Spleen (tissue), 11 donors: ENCODE measurements at regions not wholly inside any gene's neighbourhood (a gene's known extent, or its start where the extent isn't known, plus 50 kb on each side); places are given as distances from the start of the nearest gene placed in this dataset.

Experiments
- DNase-seq: peaks from one replicate; pipeline ENCODE4 v3.0.0-alpha.2; 2020
- H3K27ac ChIP-seq, 8 donors: fragments of 200-600 bp; sonication (generic) in 7 of 8; 1 replicate in 4 of 8; 2 replicates in 4 of 8; pipeline versions ENCODE4 v1.5.0 to v1.8.0; 2016 to 2021; ENCODE audit warnings: inconsistent platforms in 4 of 8, mild to moderate bottlenecking in 4 of 8, moderate library complexity in 1 of 8
- H3K27me3 ChIP-seq, 7 donors: fragments of 200-600 bp; sonication (generic) in 6 of 7; replicated peaks in 1 of 7; 1 replicate in 4 of 7; 2 replicates in 3 of 7; pipeline versions ENCODE4 v1.5.0 to v1.8.0; 2016 to 2021; ENCODE audit warnings: inconsistent platforms in 3 of 7, mild to moderate bottlenecking in 1 of 7
- H3K36me3 ChIP-seq, 6 donors: fragments of 200-600 bp; sonication (generic) in 5 of 6; 1 replicate in 4 of 6; 2 replicates in 2 of 6; pipeline versions ENCODE4 v1.5.0 to v1.8.0; 2016 to 2021; ENCODE audit warnings: inconsistent platforms in 2 of 6
- H3K4me1 ChIP-seq, 6 donors: fragments of 200-600 bp; sonication (generic) in 5 of 6; 1 replicate in 3 of 6; 2 replicates in 3 of 6; pipeline versions ENCODE4 v1.5.0 to v1.8.0; 2016 to 2021; ENCODE audit warnings: inconsistent platforms in 3 of 6
- H3K4me3 ChIP-seq, 8 donors: fragments of 200-600 bp; sonication (generic) in 7 of 8; 1 replicate in 4 of 8; 2 replicates in 4 of 8; pipeline versions ENCODE4 v1.5.0 to v1.8.0; 2016 to 2021; ENCODE audit warnings: inconsistent platforms in 4 of 8, mild to moderate bottlenecking in 4 of 8, moderate library complexity in 2 of 8
- H3K9me3 ChIP-seq, 8 donors: fragments of 200-600 bp; sonication (generic) in 7 of 8; 1 replicate in 4 of 8; 2 replicates in 4 of 8; pipeline versions ENCODE4 v1.5.0 to v1.8.0; 2016 to 2021; ENCODE audit warnings: inconsistent platforms in 4 of 8
- CTCF ChIP-seq, 11 experiments: fragments of 200-600 bp in 7 of 11; fragments of 450-650 bp in 4 of 11; sonication (generic) in 4 of 11; IDR thresholded peaks in 8 of 11; conservative IDR thresholded peaks in 3 of 11; 1 replicate in 7 of 11; 2 replicates in 4 of 11; pipeline versions ENCODE4 v1.4.0 to v1.8.0; 2016 to 2021; ENCODE audit warnings: antibody characterized with exemption in 11 of 11, inconsistent platforms in 4 of 11, mild to moderate bottlenecking in 1 of 11
- POLR2A ChIP-seq, 3 donors: fragments of 450-650 bp; IDR thresholded peaks; one replicate each; pipeline ENCODE4 v1.5.1; 2017; ENCODE audit warnings: antibody characterized with exemption in 3 of 3, mild to moderate bottlenecking in 1 of 3
- POLR2AphosphoS5 ChIP-seq, 3 donors: sonication (generic); formaldehyde crosslinking; IDR thresholded peaks; one replicate each; pipeline ENCODE4 v1.5.1; 2017; ENCODE audit warnings: antibody characterized with exemption in 3 of 3
- WGBS, 5 donors: extraction: QIAGEN DNeasy Blood & Tissue Kit in 3 of 5; methylation state at CpG; one replicate each; pipeline versions ENCODE4 v1.1.5 to v1.1.7; 2013 to 2018; 5-methylcytosine and 5-hydroxymethylcytosine counted together
- intact Hi-C: fragments of 100-400 bp; cut with DNase I; formaldehyde crosslinking; loops from one replicate; pipeline ENCODE4 v1.15.0; 2023; ENCODE audit warnings: low total_unique reads
- donor health status: healthy with polysubstance abuse.
- donor health status: DM: no; HTN: no; CAD: no; lungs with moderate emphysema.
- donor health status: DM: no; HTN: no; CAD: no.
- donor health status: Bipolar disorder and iron deficiency.
- donor health status: healthy.
- donor health status: DM: no; HTN: no; CAD: no.
- donor health status: DM: yes; HTN: yes; CAD: no.

DNA sequence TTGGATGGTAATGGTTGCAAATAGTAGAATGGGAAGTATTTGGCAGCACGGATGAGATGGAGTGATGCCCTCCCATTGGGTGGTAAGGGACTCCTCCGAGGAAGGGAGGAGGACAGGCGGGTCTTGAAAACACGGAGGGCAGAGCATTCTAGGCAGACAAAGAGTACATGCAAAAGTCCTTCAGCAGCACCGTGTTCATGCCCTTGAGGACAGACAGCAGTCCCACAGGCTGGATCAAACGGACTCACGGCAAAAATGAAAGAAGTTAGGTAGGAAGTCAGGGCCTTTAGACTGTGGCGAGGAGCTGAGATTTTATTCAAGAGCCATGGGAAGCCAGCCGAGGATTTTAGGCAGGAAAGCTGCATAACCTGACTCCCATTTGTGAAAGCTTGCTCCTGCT is 253.9 kb downstream of the RHOU start:
- Histone ChIP-seq H3K27ac (peak overlapping the region in 6 of 8 donors; percentile 67 to 86 (median 80)), H3K36me3 (no peaks in the 10 kb centered on the region), H3K4me3 (no peak overlapping the region), H3K27me3 (no peaks in the 10 kb centered on the region), H3K9me3 (no peaks in the 10 kb centered on the region), H3K4me1 (peaks cover 12 to 72% (median 42%) of the 10 kb centered on the region in 6 donors)
- intact Hi-C loops, result no loop called here
- TF ChIP-seq CTCF (IDR thresholded peaks at IDR 0.05 in 8 of 11, conservative IDR thresholded peaks at IDR 0.05 in 3 of 11) (no peak), POLR2A (IDR thresholded peaks at IDR 0.05) (no peak), POLR2AphosphoS5 (IDR thresholded peaks at IDR 0.05) (no peak)
- no peak for DNase-seq
- WGBS, 5 donors, result 83 to 89% (median 85%) methylated on average over 9 of the region's 9 CpGs

- H3K27me3 ChIP-seq, result no peaks in the 10 kb centered on the region
- TF ChIP-seq POLR2AphosphoS5 (IDR thresholded peaks at IDR 0.05), result no peak
- no peak for TF ChIP-seq POLR2A (IDR thresholded peaks at IDR 0.05)
- TF ChIP-seq CTCF (IDR thresholded peaks at IDR 0.05 in 8 of 11, conservative IDR thresholded peaks at IDR 0.05 in 3 of 11), result no peak
- 81 to 96% (median 88%) methylated on average over 5 of the region's 5 CpGs for WGBS, 5 donors
- H3K4me3 ChIP-seq, result no peak overlapping the region
- H3K27ac ChIP-seq, result peak overlapping the region; percentile 48 to 86 (median 77)
- peaks cover 12 to 67% (median 40%) of the 10 kb centered on the region in 6 donors for H3K4me1 ChIP-seq
- no peaks in the 10 kb centered on the region for H3K9me3 ChIP-seq
- H3K36me3 ChIP-seq, result no peaks in the 10 kb centered on the region
- no peak for DNase-seq
- intact Hi-C loops, result no loop called here
These were observed 254.4 kb downstream of the RHOU start for GRCh38 chr1:228989676-228989991.

- DNase-seq, result peak; percentile 86
- H3K9me3 ChIP-seq, result no peaks in the 10 kb centered on the region
- H3K4me3 ChIP-seq, result no peak overlapping the region
- no peaks in the 10 kb centered on the region for H3K36me3 ChIP-seq
- intact Hi-C loops, result no loop called here
- H3K27me3 ChIP-seq, result no peaks in the 10 kb centered on the region
- H3K4me1 ChIP-seq, result peaks cover 12 to 66% (median 39%) of the 10 kb centered on the region in 6 donors
- WGBS, 5 donors, result 24 to 37% (median 25%) methylated on average over 10 to 12 of the region's 12 CpGs
- H3K27ac ChIP-seq, result peak overlapping the region; percentile 48 to 86 (median 77)
- TF ChIP-seq CTCF (IDR thresholded peaks at IDR 0.05 in 8 of 11, conservative IDR thresholded peaks at IDR 0.05 in 3 of 11) (no peak), POLR2A (IDR thresholded peaks at IDR 0.05) (no peak), POLR2AphosphoS5 (IDR thresholded peaks at IDR 0.05) (peak; percentile 61 to 69 (median 62))
These were observed 254.9 kb downstream of the RHOU start for GRCh38 chr1:228989992-228990827.

- Histone ChIP-seq H3K4me1 (peaks cover 12 to 62% (median 38%) of the 10 kb centered on the region in 6 donors), H3K27ac (peak overlapping the region; percentile 48 to 86 (median 77))
- 53 to 69% (median 64%) methylated on average over 12 to 13 of the region's 13 CpGs for WGBS, 5 donors
These were observed 255.8 kb downstream of the RHOU start for GRCh38 chr1:228990906-228991569.

More at GRCh38 chr1:228990906-228991569, 255.8 kb downstream of the RHOU start:
- Histone ChIP-seq H3K27me3 (no peaks in the 10 kb centered on the region), H3K4me3 (no peak overlapping the region), H3K9me3 (no peaks in the 10 kb centered on the region), H3K36me3 (no peaks in the 10 kb centered on the region)
- no peak for TF ChIP-seq POLR2AphosphoS5 (IDR thresholded peaks at IDR 0.05)
- no peak for DNase-seq
- intact Hi-C loops, result no loop called here
